OCI-LY7 (cell line): ENCODE measurements at regions not wholly inside any gene's neighbourhood (a gene's known extent, or its start where the extent isn't known, plus 50 kb on each side); places are given as distances from the start of the nearest gene placed in this dataset.

Experiments
- CTCF ChIP-seq: fragments of 200-600 bp; sonication (generic); conservative IDR thresholded peaks from 2 replicates; pipeline ENCODE4 v1.5.1; 2014; ENCODE audit warnings: mild to moderate bottlenecking, antibody characterized with exemption, low read length, moderate library complexity, mixed read lengths
- EZH2phosphoT487 ChIP-seq: fragments of 200-600 bp; sonication (generic); IDR thresholded peaks from 2 replicates; pipeline ENCODE4 v1.6.1; 2018; ENCODE audit warnings: low read depth, borderline replicate concordance, mild to moderate bottlenecking, mixed run types, antibody characterized with exemption, low read length, moderate library complexity, mixed read lengths

GRCh38 chr14:105901226-105901625 lies 374.8 kb downstream of the TMEM121 start:
- no peak for TF ChIP-seq CTCF
- TF ChIP-seq EZH2phosphoT487 = no peak
